OCI-LY3 (cell line): ENCODE measurements at regions not wholly inside any gene's neighbourhood (a gene's known extent, or its start where the extent isn't known, plus 50 kb on each side); places are given as distances from the start of the nearest gene placed in this dataset.

Experiments used
- EZH2phosphoT487 ChIP-seq: fragments of 200-600 bp; shearing (Covaris generic); IDR thresholded peaks from 2 replicates; pipeline ENCODE4 v1.6.1; 2018; ENCODE audit warnings: antibody characterized with exemption, mixed run types, low read depth
- TF ChIP-seq, protein P1 (sequence below): fragments of 200-600, 300-600 bp; sonication (generic); IDR thresholded peaks from 2 replicates; pipeline ENCODE4 v1.5.1; 2014; ENCODE audit warnings: antibody characterized with exemption, low read length, low read depth

DNA sequence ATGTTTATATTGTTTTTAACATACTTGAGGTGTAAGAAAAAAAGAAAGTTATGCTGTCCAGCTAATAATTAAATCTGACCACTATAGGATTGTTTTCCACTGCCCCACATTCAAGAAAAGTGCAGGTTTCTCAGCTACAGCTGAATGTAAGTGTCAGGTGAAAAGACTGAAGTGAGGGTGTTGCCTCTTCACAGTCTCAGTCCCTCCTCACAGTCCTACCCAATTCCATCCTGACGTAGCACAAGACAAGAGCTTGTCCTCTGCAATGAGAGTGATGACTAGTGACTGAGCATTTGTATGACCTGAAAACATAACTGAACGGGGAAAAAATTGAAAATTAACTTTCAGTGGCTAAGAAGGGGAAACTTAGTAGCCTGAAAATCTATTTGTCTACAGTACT, 1039.5 kb downstream of the ADGRL2 start:
- TF ChIP-seq, protein P1, sequence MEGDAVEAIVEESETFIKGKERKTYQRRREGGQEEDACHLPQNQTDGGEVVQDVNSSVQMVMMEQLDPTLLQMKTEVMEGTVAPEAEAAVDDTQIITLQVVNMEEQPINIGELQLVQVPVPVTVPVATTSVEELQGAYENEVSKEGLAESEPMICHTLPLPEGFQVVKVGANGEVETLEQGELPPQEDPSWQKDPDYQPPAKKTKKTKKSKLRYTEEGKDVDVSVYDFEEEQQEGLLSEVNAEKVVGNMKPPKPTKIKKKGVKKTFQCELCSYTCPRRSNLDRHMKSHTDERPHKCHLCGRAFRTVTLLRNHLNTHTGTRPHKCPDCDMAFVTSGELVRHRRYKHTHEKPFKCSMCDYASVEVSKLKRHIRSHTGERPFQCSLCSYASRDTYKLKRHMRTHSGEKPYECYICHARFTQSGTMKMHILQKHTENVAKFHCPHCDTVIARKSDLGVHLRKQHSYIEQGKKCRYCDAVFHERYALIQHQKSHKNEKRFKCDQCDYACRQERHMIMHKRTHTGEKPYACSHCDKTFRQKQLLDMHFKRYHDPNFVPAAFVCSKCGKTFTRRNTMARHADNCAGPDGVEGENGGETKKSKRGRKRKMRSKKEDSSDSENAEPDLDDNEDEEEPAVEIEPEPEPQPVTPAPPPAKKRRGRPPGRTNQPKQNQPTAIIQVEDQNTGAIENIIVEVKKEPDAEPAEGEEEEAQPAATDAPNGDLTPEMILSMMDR: no peak
- no peak for TF ChIP-seq EZH2phosphoT487
